ENCODE measurements at regions not wholly inside any gene's neighbourhood (a gene's known extent, or its start where the extent isn't known, plus 50 kb on each side); places are given as distances from the start of the nearest gene placed in this dataset.

- intact Hi-C loops (cut with micrococcal nuclease), result no loop called here
- no peaks in the 10 kb centered on the region for H3K79me2 ChIP-seq (ENCODE audit: insufficient read depth, low read length)
- no peaks in the 10 kb centered on the region for H4K20me1 ChIP-seq (ENCODE audit: insufficient read depth, low read length)
- Mint-ChIP-seq H3K9me3 (peaks cover 0 to 5% (median under 1%) of the 10 kb centered on the region in 7 donors), H3K27ac (no peak overlapping the region), H3K27me3 (ENCODE audit: low read depth in 3 of 3) (peaks cover 0 to 1% (median 1%) of the 10 kb centered on the region in 3 donors), H3K4me3 (no peak overlapping the region), H3K36me3 (no peaks in the 10 kb centered on the region), H3K4me1 (peaks cover 12% of the 10 kb centered on the region)
- H3K9me3 ChIP-seq (replicated peaks in 1 of 2; ENCODE audit: control insufficient read depth in 1 of 2, insufficient read depth in 1 of 2, low read length in 2 of 2), result no peaks in the 10 kb centered on the region
- DNase-seq, result no peak
- whole genome bisulfite sequencing (ENCODE audit: insufficient coverage), result no CpG with 5 or more reads among the region's 3 CpGs
- H3K9ac ChIP-seq (ENCODE audit: insufficient read depth, low read length, poor library complexity, severe bottlenecking), result no peak overlapping the region
- H3K36me3 ChIP-seq (replicated peaks in 1 of 2; ENCODE audit: control insufficient read depth in 1 of 2, insufficient read depth in 2 of 2, low read length in 2 of 2), result no peaks in the 10 kb centered on the region
- H2AFZ ChIP-seq (ENCODE audit: insufficient read depth, low read depth, low read length, poor library complexity, severe bottlenecking), result no peak overlapping the region
- H3K4me3 ChIP-seq (replicated peaks in 1 of 3; ENCODE audit: low read depth in 2 of 3, low read length in 3 of 3), result no peak overlapping the region
- no peak for TF ChIP-seq CTCF (IDR thresholded peaks at IDR 0.05)
- no peaks in the 10 kb centered on the region for H3K27me3 ChIP-seq (ENCODE audit: control insufficient read depth in 2 of 2, insufficient read depth in 2 of 2, low read length in 2 of 2)
- no peak overlapping the region for H3K27ac ChIP-seq (ENCODE audit: low read depth in 1 of 2, low read length in 2 of 2)
- no peak overlapping the region for H3K4me2 ChIP-seq (replicated peaks; ENCODE audit: extremely low read depth, low read length, poor library complexity, severe bottlenecking)
- H3K4me1 ChIP-seq (ENCODE audit: control insufficient read depth in 1 of 2, insufficient read depth in 2 of 2, low read length in 2 of 2), result peaks cover 0 to 14% of the 10 kb centered on the region in 2 donors
These were observed 1443.0 kb downstream of the PCDH7 start for GRCh38 chr4:32163125-32163524.

GRCh38 chr4:32169841-32170240, 1449.7 kb downstream of the PCDH7 start:
- Histone ChIP-seq H3K27me3 (ENCODE audit: control insufficient read depth in 2 of 2, insufficient read depth in 2 of 2, low read length in 2 of 2) (no peaks in the 10 kb centered on the region), H3K9me3 (replicated peaks in 1 of 2; ENCODE audit: control insufficient read depth in 1 of 2, insufficient read depth in 1 of 2, low read length in 2 of 2) (peaks cover 0 to 3% of the 10 kb centered on the region in 2 donors), H3K9ac (ENCODE audit: insufficient read depth, low read length, poor library complexity, severe bottlenecking) (no peak overlapping the region), H3K27ac (ENCODE audit: low read depth in 1 of 2, low read length in 2 of 2) (no peak overlapping the region), H3K4me2 (replicated peaks; ENCODE audit: extremely low read depth, low read length, poor library complexity, severe bottlenecking) (no peak overlapping the region), H3K79me2 (ENCODE audit: insufficient read depth, low read length) (no peaks in the 10 kb centered on the region), H3K4me1 (ENCODE audit: control insufficient read depth in 1 of 2, insufficient read depth in 2 of 2, low read length in 2 of 2) (no peaks in the 10 kb centered on the region), H4K20me1 (ENCODE audit: insufficient read depth, low read length) (no peaks in the 10 kb centered on the region), H3K36me3 (replicated peaks in 1 of 2; ENCODE audit: control insufficient read depth in 1 of 2, insufficient read depth in 2 of 2, low read length in 2 of 2) (no peaks in the 10 kb centered on the region), H3K4me3 (replicated peaks in 1 of 3; ENCODE audit: low read depth in 2 of 3, low read length in 3 of 3) (no peak overlapping the region), H2AFZ (ENCODE audit: insufficient read depth, low read depth, low read length, poor library complexity, severe bottlenecking) (no peak overlapping the region)
- no peaks in the 10 kb centered on the region for H3K4me1 Mint-ChIP-seq
- no peak for TF ChIP-seq CTCF (IDR thresholded peaks at IDR 0.05)
- intact Hi-C loops (cut with micrococcal nuclease), result no loop called here
- peaks cover 0 to 7% (median 2%) of the 10 kb centered on the region in 7 donors for H3K9me3 Mint-ChIP-seq
- no peak overlapping the region for H3K27ac Mint-ChIP-seq
- WGBS (ENCODE audit: insufficient coverage), result 78% methylated on average over 1 of the region's 3 CpGs
- no peak for DNase-seq
- H3K4me3 Mint-ChIP-seq, result no peak overlapping the region
- H3K27me3 Mint-ChIP-seq (ENCODE audit: low read depth in 3 of 3), result peaks cover 0 to 3% (median 1%) of the 10 kb centered on the region in 3 donors
- H3K36me3 Mint-ChIP-seq, result no peaks in the 10 kb centered on the region
